HepG2 (cell line): ENCODE measurements at regions not wholly inside any gene's neighbourhood (a gene's known extent, or its start where the extent isn't known, plus 50 kb on each side); places are given as distances from the start of the nearest gene placed in this dataset.

ENCODE experiments used
- E2F2 ChIP-seq: sonication (generic); formaldehyde crosslinking; IDR thresholded peaks from 2 replicates; pipeline ENCODE4 v1.4.0; 2020; ENCODE audit warnings: missing genetic modification reagents, borderline replicate concordance
- GATAD2A ChIP-seq: IDR thresholded peaks from 2 replicates; pipeline ENCODE4 v1.6.1; 2016
- HNRNPH1 ChIP-seq: fragments of 200-400 bp; formaldehyde crosslinking; optimal IDR thresholded peaks from 2 replicates; pipeline ENCODE3; 2017; ENCODE audit warnings: mild to moderate bottlenecking, low read depth, low read length
- IRF1 ChIP-seq: sonication (generic); formaldehyde crosslinking; IDR thresholded peaks from 2 replicates; pipeline ENCODE4 v1.4.0; 2020; ENCODE audit warnings: low read depth, mild to moderate bottlenecking, missing genetic modification reagents
- KDM6A ChIP-seq: IDR thresholded peaks from 2 replicates; pipeline ENCODE4 v1.6.1; 2016; ENCODE audit warnings: low read depth
- MLXIP ChIP-seq: sonication (generic); formaldehyde crosslinking; IDR thresholded peaks from 2 replicates; pipeline ENCODE4 v1.9.0; 2021; ENCODE audit warnings: missing genetic modification reagents, borderline replicate concordance
- NFYB ChIP-seq: sonication (generic); formaldehyde crosslinking; IDR thresholded peaks from 2 replicates; pipeline ENCODE4 v1.4.0; 2020; ENCODE audit warnings: missing genetic modification reagents
- NR0B2 ChIP-seq: sonication (generic); formaldehyde crosslinking; IDR thresholded peaks from 2 replicates; pipeline ENCODE4 v1.4.0; 2020; ENCODE audit warnings: mild to moderate bottlenecking, missing genetic modification reagents
- PPARG ChIP-seq: conservative IDR thresholded peaks from 2 replicates; pipeline ENCODE4 v1.6.1; 2016; ENCODE audit warnings: missing biosample characterization, missing genetic modification reagents
- TBX3 ChIP-seq: fragments of 450-650 bp; IDR thresholded peaks from 2 replicates; pipeline ENCODE4 v1.6.1; 2017; ENCODE audit warnings: antibody characterized with exemption, mild to moderate bottlenecking, inconsistent platforms, borderline replicate concordance
- TFDP1 ChIP-seq: IDR thresholded peaks from 2 replicates; pipeline ENCODE4 v1.6.1; 2016; ENCODE audit warnings: missing compliant biosample characterization, missing genetic modification reagents, borderline replicate concordance
- TOPORS ChIP-seq: sonication (generic); formaldehyde crosslinking; IDR thresholded peaks from 2 replicates; pipeline ENCODE4 v1.8.0; 2023; ENCODE audit warnings: mild to moderate bottlenecking, missing genetic modification reagents
- ZBTB10 ChIP-seq: sonication (generic); formaldehyde crosslinking; IDR thresholded peaks from 2 replicates; pipeline ENCODE4 v1.4.0; 2020; ENCODE audit warnings: missing genetic modification reagents, borderline replicate concordance
- ZBTB25 ChIP-seq: IDR thresholded peaks from 2 replicates; pipeline ENCODE4 v1.6.1; 2018; ENCODE audit warnings: missing genetic modification reagents
- ZMAT5 ChIP-seq: sonication (generic); formaldehyde crosslinking; IDR thresholded peaks from 2 replicates; pipeline ENCODE4 v1.5.0; 2020; ENCODE audit warnings: mild to moderate bottlenecking, low read depth, missing genetic modification reagents, borderline replicate concordance
- ZNF761 ChIP-seq: sonication (generic); formaldehyde crosslinking; conservative IDR thresholded peaks from 2 replicates; pipeline ENCODE4 v1.4.0; 2020; ENCODE audit warnings: mild to moderate bottlenecking, missing genetic modification reagents

- TF ChIP-seq PPARG (CRISPR knock-in tag), result no peak
- TF ChIP-seq ZBTB25 (CRISPR knock-in tag), result peak; percentile 77; the same call in 1 of the 2 replicates
- peak; percentile 92 for TF ChIP-seq NFYB (CRISPR knock-in tag)
- TF ChIP-seq KDM6A (CRISPR knock-in tag), result no peak
- no peak for TF ChIP-seq TBX3
- TF ChIP-seq IRF1 (CRISPR knock-in tag), result no peak
- 0 out of 2 replicates have a peak, but pooled peaks have one; percentile 38 for TF ChIP-seq ZNF761 (CRISPR knock-in tag)
- no peak for TF ChIP-seq ZMAT5 (CRISPR knock-in tag)
- TF ChIP-seq ZBTB10 (CRISPR knock-in tag), result no peak
- TF ChIP-seq TFDP1 (CRISPR knock-in tag), result peak; percentile 47; the same call in 1 of the 2 replicates
- no peak for TF ChIP-seq HNRNPH1
- TF ChIP-seq GATAD2A (CRISPR knock-in tag), result no peak
- TF ChIP-seq MLXIP (CRISPR knock-in tag), result no peak
- no peak for TF ChIP-seq E2F2 (CRISPR knock-in tag)
- TF ChIP-seq TOPORS (CRISPR knock-in tag), result no peak; the same call in 1 of the 2 replicates
- 0 out of 2 replicates have a peak, but pooled peaks have one; percentile 5 for TF ChIP-seq NR0B2 (CRISPR knock-in tag)
These were observed 82.1 kb downstream of the PTPDC1 start (continued) for GRCh38 chr9:94166236-94166975.
